ENCODE measurements at regions not wholly inside any gene's neighbourhood (a gene's known extent, or its start where the extent isn't known, plus 50 kb on each side); places are given as distances from the start of the nearest gene placed in this dataset.
"Not testable (repeated sequence)": the region's sequence is repeated elsewhere in the genome, so short reads cannot be mapped to it uniquely, and the experiment has no call there.

DNA sequence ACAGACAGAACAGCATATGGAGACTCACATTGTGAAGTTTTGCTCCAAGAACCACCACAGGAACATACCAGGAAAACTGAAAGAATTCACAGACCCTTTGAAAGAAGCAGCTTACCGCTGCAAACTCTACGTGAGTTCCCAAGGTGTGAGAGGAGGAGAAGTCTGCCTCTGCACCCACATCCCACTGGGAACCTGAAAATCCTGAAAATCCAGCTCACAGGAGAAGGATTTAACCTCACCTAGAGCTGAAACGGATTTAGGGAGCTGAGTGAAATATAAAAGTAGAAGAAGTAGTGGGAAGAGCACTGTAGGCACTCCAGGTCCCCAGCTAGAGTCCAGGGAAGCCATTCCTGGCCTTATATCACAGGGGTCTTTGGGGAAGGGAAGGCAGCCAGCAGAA lies 80.0 kb downstream of the FHIP1A start:
- H3K27ac ChIP-seq (ENCODE audit: low read depth in 1 of 2, low read length in 2 of 2), result no peak overlapping the region
- peaks cover 0 to 5% (median 4%) of the 10 kb centered on the region in 4 donors for H3K4me1 ChIP-seq (ENCODE audit: control insufficient read depth in 4 of 4, insufficient read depth in 4 of 4, low read length in 3 of 4)
- TF ChIP-seq GABPA (IDR thresholded peaks at IDR 0.05 in 1 of 2, conservative IDR thresholded peaks at IDR 0.05 in 1 of 2) (no peak), RXRA (IDR thresholded peaks at IDR 0.05) (no peak), JUND (IDR thresholded peaks at IDR 0.05) (no peak), HNF4G (IDR thresholded peaks at IDR 0.05) (no peak), SP1 (IDR thresholded peaks at IDR 0.05) (no peak)
- TF ChIP-seq, protein P1, sequence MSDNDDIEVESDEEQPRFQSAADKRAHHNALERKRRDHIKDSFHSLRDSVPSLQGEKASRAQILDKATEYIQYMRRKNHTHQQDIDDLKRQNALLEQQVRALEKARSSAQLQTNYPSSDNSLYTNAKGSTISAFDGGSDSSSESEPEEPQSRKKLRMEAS (IDR thresholded peaks at IDR 0.05), result no peak
- TF ChIP-seq, protein P2, sequence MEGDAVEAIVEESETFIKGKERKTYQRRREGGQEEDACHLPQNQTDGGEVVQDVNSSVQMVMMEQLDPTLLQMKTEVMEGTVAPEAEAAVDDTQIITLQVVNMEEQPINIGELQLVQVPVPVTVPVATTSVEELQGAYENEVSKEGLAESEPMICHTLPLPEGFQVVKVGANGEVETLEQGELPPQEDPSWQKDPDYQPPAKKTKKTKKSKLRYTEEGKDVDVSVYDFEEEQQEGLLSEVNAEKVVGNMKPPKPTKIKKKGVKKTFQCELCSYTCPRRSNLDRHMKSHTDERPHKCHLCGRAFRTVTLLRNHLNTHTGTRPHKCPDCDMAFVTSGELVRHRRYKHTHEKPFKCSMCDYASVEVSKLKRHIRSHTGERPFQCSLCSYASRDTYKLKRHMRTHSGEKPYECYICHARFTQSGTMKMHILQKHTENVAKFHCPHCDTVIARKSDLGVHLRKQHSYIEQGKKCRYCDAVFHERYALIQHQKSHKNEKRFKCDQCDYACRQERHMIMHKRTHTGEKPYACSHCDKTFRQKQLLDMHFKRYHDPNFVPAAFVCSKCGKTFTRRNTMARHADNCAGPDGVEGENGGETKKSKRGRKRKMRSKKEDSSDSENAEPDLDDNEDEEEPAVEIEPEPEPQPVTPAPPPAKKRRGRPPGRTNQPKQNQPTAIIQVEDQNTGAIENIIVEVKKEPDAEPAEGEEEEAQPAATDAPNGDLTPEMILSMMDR (IDR thresholded peaks at IDR 0.05; ENCODE audit: low read depth, low read length, missing input control), result no peak
- TF ChIP-seq, protein P3, sequence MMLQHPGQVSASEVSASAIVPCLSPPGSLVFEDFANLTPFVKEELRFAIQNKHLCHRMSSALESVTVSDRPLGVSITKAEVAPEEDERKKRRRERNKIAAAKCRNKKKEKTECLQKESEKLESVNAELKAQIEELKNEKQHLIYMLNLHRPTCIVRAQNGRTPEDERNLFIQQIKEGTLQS (IDR thresholded peaks at IDR 0.05), result no peak
- H3K4me3 ChIP-seq (ENCODE audit: low read depth in 1 of 3, low read length in 3 of 3), result no peak overlapping the region
- 82% methylated on average over 3 of the region's 3 CpGs for WGBS
- H3K9me3 ChIP-seq (ENCODE audit: control insufficient read depth in 4 of 4, low read length in 3 of 4), result peaks cover 0 to under 1% (median 0%) of the 10 kb centered on the region in 4 donors
- H3K9ac ChIP-seq (ENCODE audit: low read depth in 1 of 2, low read length in 2 of 2), result no peak overlapping the region
- no peaks in the 10 kb centered on the region for H3K27me3 ChIP-seq (ENCODE audit: control insufficient read depth in 4 of 4, insufficient read depth in 4 of 4, low read length in 3 of 4)
- no peak for DNase-seq (ENCODE audit: low spot score)
- H3K36me3 ChIP-seq (ENCODE audit: control insufficient read depth in 4 of 4, insufficient read depth in 3 of 4, low read depth in 1 of 4, low read length in 3 of 4), result no peaks in the 10 kb centered on the region

DNA sequence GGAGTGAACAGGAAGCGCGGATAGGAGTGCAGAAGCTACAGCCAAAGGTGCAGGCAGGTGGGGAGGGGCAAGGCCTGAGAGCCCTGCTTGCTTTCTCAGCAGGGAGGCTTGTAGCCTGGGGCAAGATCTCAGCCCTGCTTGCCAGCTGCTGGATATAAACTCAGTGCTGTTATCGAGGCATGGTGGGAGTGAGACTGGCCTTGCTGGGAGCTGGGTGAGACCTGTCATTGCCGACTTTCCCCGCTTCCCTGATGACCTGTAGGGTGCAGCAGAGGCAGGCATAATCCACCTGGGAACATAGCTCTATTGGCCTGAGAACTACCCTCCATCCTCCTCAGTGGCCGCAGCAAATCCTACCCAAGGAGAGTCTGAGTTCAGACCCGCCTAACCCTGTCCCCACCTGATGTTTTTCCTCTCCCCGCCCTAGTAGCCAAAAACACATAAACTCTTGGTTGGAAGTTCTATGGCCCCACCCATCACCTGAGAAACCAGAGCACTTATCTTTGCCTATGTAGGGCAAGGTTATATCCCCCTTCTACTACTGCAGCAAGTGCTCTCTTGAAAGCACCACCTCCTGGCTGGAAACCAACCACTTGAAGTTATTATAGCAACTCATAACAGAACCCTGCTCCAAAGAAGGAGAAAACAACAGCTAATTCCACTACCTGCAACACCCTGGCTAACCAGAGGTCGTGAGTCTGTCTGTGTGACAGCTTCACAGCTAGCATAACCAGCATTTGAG lies 80.7 kb downstream of the FHIP1A start:
- Histone ChIP-seq H3K27ac (ENCODE audit: low read depth in 1 of 2, low read length in 2 of 2) (no peak overlapping the region), H3K9ac (ENCODE audit: low read depth in 1 of 2, low read length in 2 of 2) (no peak overlapping the region), H3K36me3 (ENCODE audit: control insufficient read depth in 4 of 4, insufficient read depth in 3 of 4, low read depth in 1 of 4, low read length in 3 of 4) (no peaks in the 10 kb centered on the region), H3K4me3 (ENCODE audit: low read depth in 1 of 3, low read length in 3 of 3) (no peak overlapping the region), H3K4me1 (ENCODE audit: control insufficient read depth in 4 of 4, insufficient read depth in 4 of 4, low read length in 3 of 4) (peaks cover 0 to 5% (median 4%) of the 10 kb centered on the region in 4 donors), H3K27me3 (ENCODE audit: control insufficient read depth in 4 of 4, insufficient read depth in 4 of 4, low read length in 3 of 4) (no peaks in the 10 kb centered on the region), H3K9me3 (ENCODE audit: control insufficient read depth in 4 of 4, low read length in 3 of 4) (peaks cover 0 to 3% (median 0%) of the 10 kb centered on the region in 4 donors)
- 87% methylated on average over 9 of the region's 9 CpGs for WGBS
- DNase-seq (ENCODE audit: low spot score), result no peak
- TF ChIP-seq NR2F2 (IDR thresholded peaks at IDR 0.05) (no peak), RXRA (IDR thresholded peaks at IDR 0.05) (no peak), HNF4A (conservative IDR thresholded peaks at IDR 0.05) (no peak), GABPA (IDR thresholded peaks at IDR 0.05 in 1 of 2, conservative IDR thresholded peaks at IDR 0.05 in 1 of 2) (no peak), JUND (IDR thresholded peaks at IDR 0.05) (no peak), YY1 (IDR thresholded peaks at IDR 0.05) (no peak), FOXA2 (IDR thresholded peaks at IDR 0.05) (no peak), TAF1 (conservative IDR thresholded peaks at IDR 0.05) (no peak), FOXA1 (IDR thresholded peaks at IDR 0.05) (no peak), EGR1 (IDR thresholded peaks at IDR 0.05; ENCODE audit: low read depth in 2 of 2) (no peak), SP1 (IDR thresholded peaks at IDR 0.05) (no peak)
- TF ChIP-seq, protein P4, sequence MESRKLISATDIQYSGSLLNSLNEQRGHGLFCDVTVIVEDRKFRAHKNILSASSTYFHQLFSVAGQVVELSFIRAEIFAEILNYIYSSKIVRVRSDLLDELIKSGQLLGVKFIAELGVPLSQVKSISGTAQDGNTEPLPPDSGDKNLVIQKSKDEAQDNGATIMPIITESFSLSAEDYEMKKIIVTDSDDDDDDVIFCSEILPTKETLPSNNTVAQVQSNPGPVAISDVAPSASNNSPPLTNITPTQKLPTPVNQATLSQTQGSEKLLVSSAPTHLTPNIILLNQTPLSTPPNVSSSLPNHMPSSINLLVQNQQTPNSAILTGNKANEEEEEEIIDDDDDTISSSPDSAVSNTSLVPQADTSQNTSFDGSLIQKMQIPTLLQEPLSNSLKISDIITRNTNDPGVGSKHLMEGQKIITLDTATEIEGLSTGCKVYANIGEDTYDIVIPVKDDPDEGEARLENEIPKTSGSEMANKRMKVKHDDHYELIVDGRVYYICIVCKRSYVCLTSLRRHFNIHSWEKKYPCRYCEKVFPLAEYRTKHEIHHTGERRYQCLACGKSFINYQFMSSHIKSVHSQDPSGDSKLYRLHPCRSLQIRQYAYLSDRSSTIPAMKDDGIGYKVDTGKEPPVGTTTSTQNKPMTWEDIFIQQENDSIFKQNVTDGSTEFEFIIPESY (IDR thresholded peaks at IDR 0.05), result no peak
- TF ChIP-seq, protein P3 (IDR thresholded peaks at IDR 0.05), result no peak
- TF ChIP-seq, protein P2 (IDR thresholded peaks at IDR 0.05; ENCODE audit: low read depth, low read length, missing input control), result no peak

DNA sequence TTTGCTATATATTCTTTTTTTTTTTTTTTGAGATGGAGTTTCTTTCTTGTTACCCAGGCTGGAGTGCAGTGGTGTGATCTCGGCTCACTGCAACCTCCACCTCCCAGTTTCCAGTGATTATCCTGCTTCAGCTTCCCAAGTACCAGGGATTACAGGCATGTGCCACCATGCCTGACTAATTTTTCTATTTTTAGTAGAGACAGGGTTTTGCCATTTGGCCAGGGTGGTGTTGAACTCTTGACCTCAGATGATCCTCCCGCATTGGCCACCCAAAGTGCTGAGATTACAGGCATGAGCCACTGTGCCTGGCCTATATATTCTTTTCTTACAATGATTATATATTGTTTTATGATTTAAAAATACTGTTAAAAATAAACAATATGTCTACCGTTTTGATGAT lies 86.6 kb downstream of the FHIP1A start:
- WGBS, result 78% methylated on average over 3 of the region's 3 CpGs
- H3K4me1 ChIP-seq (ENCODE audit: control insufficient read depth in 4 of 4, insufficient read depth in 4 of 4, low read length in 3 of 4); H3K36me3 ChIP-seq (ENCODE audit: control insufficient read depth in 4 of 4, insufficient read depth in 3 of 4, low read depth in 1 of 4, low read length in 3 of 4); H3K27ac ChIP-seq (ENCODE audit: low read depth in 1 of 2, low read length in 2 of 2); H3K9me3 ChIP-seq (ENCODE audit: control insufficient read depth in 4 of 4, low read length in 3 of 4); DNase-seq (ENCODE audit: low spot score); H3K27me3 ChIP-seq (ENCODE audit: control insufficient read depth in 4 of 4, insufficient read depth in 4 of 4, low read length in 3 of 4); H3K4me3 ChIP-seq (ENCODE audit: low read depth in 1 of 3, low read length in 3 of 3); H3K9ac ChIP-seq (ENCODE audit: low read depth in 1 of 2, low read length in 2 of 2): not testable (repeated sequence)

DNA sequence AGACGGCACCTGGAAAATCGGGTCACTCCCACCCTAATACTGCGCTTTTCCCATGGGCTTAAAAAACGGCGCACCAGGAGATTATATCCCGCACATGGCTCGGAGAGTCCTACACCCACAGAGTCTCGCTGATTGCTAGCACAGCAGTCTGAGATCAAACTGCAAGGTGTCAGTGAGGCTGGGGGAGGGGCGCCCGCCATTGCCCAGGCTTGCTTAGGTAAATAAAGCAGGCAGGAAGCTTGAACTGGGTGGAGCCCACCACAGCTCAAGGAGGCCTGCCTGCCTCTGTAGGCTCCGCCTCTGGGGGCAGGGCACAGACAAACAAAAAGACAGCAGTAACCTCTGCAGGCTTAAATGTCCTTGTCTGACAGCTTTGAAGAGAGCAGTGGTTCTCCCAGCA lies 102.6 kb downstream of the FHIP1A start:
- H3K27ac ChIP-seq (ENCODE audit: low read depth in 1 of 2, low read length in 2 of 2); H3K9me3 ChIP-seq (ENCODE audit: control insufficient read depth in 4 of 4, low read length in 3 of 4); H3K9ac ChIP-seq (ENCODE audit: low read depth in 1 of 2, low read length in 2 of 2); H3K4me1 ChIP-seq (ENCODE audit: control insufficient read depth in 4 of 4, insufficient read depth in 4 of 4, low read length in 3 of 4); H3K4me3 ChIP-seq (ENCODE audit: low read depth in 1 of 3, low read length in 3 of 3); H3K36me3 ChIP-seq (ENCODE audit: control insufficient read depth in 4 of 4, insufficient read depth in 3 of 4, low read depth in 1 of 4, low read length in 3 of 4); H3K27me3 ChIP-seq (ENCODE audit: control insufficient read depth in 4 of 4, insufficient read depth in 4 of 4, low read length in 3 of 4); DNase-seq (ENCODE audit: low spot score): not testable (repeated sequence)
- WGBS, result 92% methylated on average over 11 of the region's 11 CpGs
